Body of pancreas (tissue), 4 donors: ENCODE measurements at regions not wholly inside any gene's neighbourhood (a gene's known extent, or its start where the extent isn't known, plus 50 kb on each side); places are given as distances from the start of the nearest gene placed in this dataset.

Experiments used
- POLR2A ChIP-seq, 3 donors: fragments of 450-650 bp; IDR thresholded peaks; one replicate each; pipeline ENCODE4 v1.6.1; 2016; ENCODE audit warnings: antibody characterized with exemption in 3 of 3, mild to moderate bottlenecking in 2 of 3
- TF ChIP-seq, protein P1 (sequence below), 7 experiments: fragments of 450-650 bp in 4 of 7; fragments of 200-600 bp in 3 of 7; sonication (generic) in 3 of 7; IDR thresholded peaks; one replicate each; pipeline ENCODE4 v1.5.1; 2016 to 2019; ENCODE audit warnings: antibody characterized with exemption in 7 of 7

DNA sequence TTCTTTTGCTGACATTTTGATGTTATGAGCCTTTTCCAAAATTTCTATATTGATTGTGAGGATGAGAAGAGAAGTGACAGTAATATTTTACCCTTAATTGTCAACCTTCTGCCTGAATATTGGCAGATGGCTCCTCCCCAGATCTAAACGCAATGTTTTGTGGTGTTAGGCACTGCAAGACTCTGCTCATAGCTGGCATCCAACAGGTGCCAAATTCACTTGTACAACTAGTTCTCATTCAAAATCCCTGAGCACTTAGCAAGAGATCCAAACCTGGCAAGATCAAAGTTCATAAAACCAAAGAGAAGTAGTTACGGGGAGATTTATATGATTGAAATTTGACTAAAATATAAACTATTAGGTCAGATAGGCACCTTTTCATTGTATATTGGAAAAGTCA lies 901.7 kb upstream of the INTU start:
- TF ChIP-seq POLR2A (IDR thresholded peaks at IDR 0.05) = no peak
- TF ChIP-seq, protein P1, sequence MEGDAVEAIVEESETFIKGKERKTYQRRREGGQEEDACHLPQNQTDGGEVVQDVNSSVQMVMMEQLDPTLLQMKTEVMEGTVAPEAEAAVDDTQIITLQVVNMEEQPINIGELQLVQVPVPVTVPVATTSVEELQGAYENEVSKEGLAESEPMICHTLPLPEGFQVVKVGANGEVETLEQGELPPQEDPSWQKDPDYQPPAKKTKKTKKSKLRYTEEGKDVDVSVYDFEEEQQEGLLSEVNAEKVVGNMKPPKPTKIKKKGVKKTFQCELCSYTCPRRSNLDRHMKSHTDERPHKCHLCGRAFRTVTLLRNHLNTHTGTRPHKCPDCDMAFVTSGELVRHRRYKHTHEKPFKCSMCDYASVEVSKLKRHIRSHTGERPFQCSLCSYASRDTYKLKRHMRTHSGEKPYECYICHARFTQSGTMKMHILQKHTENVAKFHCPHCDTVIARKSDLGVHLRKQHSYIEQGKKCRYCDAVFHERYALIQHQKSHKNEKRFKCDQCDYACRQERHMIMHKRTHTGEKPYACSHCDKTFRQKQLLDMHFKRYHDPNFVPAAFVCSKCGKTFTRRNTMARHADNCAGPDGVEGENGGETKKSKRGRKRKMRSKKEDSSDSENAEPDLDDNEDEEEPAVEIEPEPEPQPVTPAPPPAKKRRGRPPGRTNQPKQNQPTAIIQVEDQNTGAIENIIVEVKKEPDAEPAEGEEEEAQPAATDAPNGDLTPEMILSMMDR (IDR thresholded peaks at IDR 0.05) = no peak
